ENCODE measurements at regions not wholly inside any gene's neighbourhood (a gene's known extent, or its start where the extent isn't known, plus 50 kb on each side); places are given as distances from the start of the nearest gene placed in this dataset.

GRCh38 chr12:46674129-46674528 lies 151.7 kb downstream of the SLC38A4 start:
- ChIA-PET CTCF (interaction anchor here (0.7 to 2.7 kb wide), 7 partner anchors 10 to 573 kb away, joined by 3 to 13 read pairs (median 6); no protein-coding TSS in a partner anchor), POLR2A (no interaction called here)
- Histone ChIP-seq H3K4me3 (ENCODE audit: low read depth in 2 of 2, low read length in 1 of 2) (no peak overlapping the region), H3K27ac (ENCODE audit: low read depth in 2 of 2, low read length in 1 of 2) (no peak overlapping the region), H3K9me3 (no peaks in the 10 kb centered on the region), H3K4me2 (no peak overlapping the region), H3K27me3 (ENCODE audit: insufficient read depth) (no peaks in the 10 kb centered on the region), H3F3A (replicated peaks; ENCODE audit: insufficient read depth) (peaks cover 5% of the 10 kb centered on the region), H4K20me1 (ENCODE audit: insufficient read depth) (no peaks in the 10 kb centered on the region), H3K79me2 (ENCODE audit: insufficient read depth) (no peaks in the 10 kb centered on the region), H3K4me1 (ENCODE audit: control insufficient read depth in 1 of 2, insufficient read depth in 2 of 2, low read depth in 1 of 2, low read length in 1 of 2) (peaks cover 0 to 31% of the 10 kb centered on the region in 2 experiments; a peak in 1 of 4 replicates), H2AFZ (ENCODE audit: low read depth) (peak overlapping the region; percentile 44; the same call in 1 of the 2 replicates), H3K9me2 (no peaks in the 10 kb centered on the region), H3K9ac (no peak overlapping the region), H3K36me3 (replicated peaks in 1 of 2; ENCODE audit: control insufficient read depth in 1 of 2, insufficient read depth in 2 of 2, low read length in 1 of 2) (no peaks in the 10 kb centered on the region)
- no peak for DNase-seq
- TF ChIP-seq IRF3 (IDR thresholded peaks at IDR 0.05; ENCODE audit: low read depth, low read length) (no peak), USF1 (IDR thresholded peaks at IDR 0.05; ENCODE audit: borderline replicate concordance, low read depth) (no peak), MEF2A (IDR thresholded peaks at IDR 0.05; ENCODE audit: borderline replicate concordance, low read depth) (no peak), RAD21 (IDR thresholded peaks at IDR 0.05; ENCODE audit: low read length) (no peak), EZH2phosphoT487 (IDR thresholded peaks at IDR 0.05; ENCODE audit: borderline replicate concordance, low read depth) (no peak), TCF12 (IDR thresholded peaks at IDR 0.05) (no peak), RCOR1 (IDR thresholded peaks at IDR 0.05; ENCODE audit: low read length) (no peak)
- 46% methylated on average over 1 of the region's 1 CpG for WGBS (ENCODE audit: low lambda C conversion rate)

- Histone ChIP-seq H3K27me3 (ENCODE audit: insufficient read depth) (no peaks in the 10 kb centered on the region), H3K9me3 (no peaks in the 10 kb centered on the region), H3K4me2 (no peak overlapping the region), H3K36me3 (replicated peaks in 1 of 2; ENCODE audit: control insufficient read depth in 1 of 2, insufficient read depth in 2 of 2, low read length in 1 of 2) (no peaks in the 10 kb centered on the region), H3K9ac (no peak overlapping the region), H3K4me3 (ENCODE audit: low read depth in 2 of 2, low read length in 1 of 2) (no peak overlapping the region), H3K27ac (ENCODE audit: low read depth in 2 of 2, low read length in 1 of 2) (no peak overlapping the region), H3K9me2 (no peaks in the 10 kb centered on the region), H4K20me1 (ENCODE audit: insufficient read depth) (no peaks in the 10 kb centered on the region), H3K4me1 (ENCODE audit: control insufficient read depth in 1 of 2, insufficient read depth in 2 of 2, low read depth in 1 of 2, low read length in 1 of 2) (peaks cover 0 to 14% of the 10 kb centered on the region in 2 experiments; a peak in 1 of 4 replicates), H3F3A (replicated peaks; ENCODE audit: insufficient read depth) (peaks cover 8% of the 10 kb centered on the region), H3K79me2 (ENCODE audit: insufficient read depth) (no peaks in the 10 kb centered on the region), H2AFZ (ENCODE audit: low read depth) (no peak overlapping the region)
- TF ChIP-seq POLR2AphosphoS5 (IDR thresholded peaks at IDR 0.05; ENCODE audit: low read depth, low read length) (no peak), USF2 (IDR thresholded peaks at IDR 0.05; ENCODE audit: borderline replicate concordance, low read depth, low read length) (no peak), YY1 (IDR thresholded peaks at IDR 0.05; ENCODE audit: low read depth) (no peak), FOXM1 (IDR thresholded peaks at IDR 0.05; ENCODE audit: low read depth) (no peak), REST (IDR thresholded peaks at IDR 0.05; ENCODE audit: low read depth, low read length) (no peak), FOSL2 (IDR thresholded peaks at IDR 0.05; ENCODE audit: borderline replicate concordance, low read depth) (no peak), TEAD4 (IDR thresholded peaks at IDR 0.05; ENCODE audit: borderline replicate concordance, insufficient read depth) (no peak), MAX (IDR thresholded peaks at IDR 0.05; ENCODE audit: low read depth) (no peak), RAD21 (IDR thresholded peaks at IDR 0.05; ENCODE audit: low read length) (no peak), IRF3 (IDR thresholded peaks at IDR 0.05; ENCODE audit: low read depth, low read length) (no peak), EZH2phosphoT487 (IDR thresholded peaks at IDR 0.05; ENCODE audit: borderline replicate concordance, low read depth) (no peak), EP300 (IDR thresholded peaks at IDR 0.05; ENCODE audit: borderline replicate concordance in 1 of 2, low read depth in 1 of 2, low read length in 1 of 2) (no peak), NFIC (IDR thresholded peaks at IDR 0.05; ENCODE audit: borderline replicate concordance) (no peak)
- WGBS (ENCODE audit: low lambda C conversion rate), result 71% methylated on average over 2 of the region's 2 CpGs
- ChIA-PET CTCF (interaction anchor here (1.8 kb wide), 1 partner anchor 10 kb away, joined by 5 read pairs; no protein-coding TSS in a partner anchor), POLR2A (no interaction called here)
- DNase-seq, result no peak
These were observed 154.7 kb downstream of the SLC38A4 start for GRCh38 chr12:46671102-46671501.
